ENCODE measurements at regions not wholly inside any gene's neighbourhood (a gene's known extent, or its start where the extent isn't known, plus 50 kb on each side); places are given as distances from the start of the nearest gene placed in this dataset.

- TF ChIP-seq POLR2AphosphoS5 (IDR thresholded peaks at IDR 0.05; ENCODE audit: low read depth, low read length) (no peak), CTCF (IDR thresholded peaks at IDR 0.05) (no peak), TCF7L2 (IDR thresholded peaks at IDR 0.05; ENCODE audit: low read depth, low read length) (no peak), SIN3A (IDR thresholded peaks at IDR 0.05; ENCODE audit: borderline replicate concordance, insufficient read depth, low read depth, low read length) (no peak)
These were observed 63.3 kb upstream of the NFIL3 start for GRCh38 chr9:91486699-91487497.

Data from Panc1 (cell line).